Stomach (tissue), 8 donors: ENCODE measurements at regions not wholly inside any gene's neighbourhood (a gene's known extent, or its start where the extent isn't known, plus 50 kb on each side); places are given as distances from the start of the nearest gene placed in this dataset.
A peak's percentile ranks its signal among the peaks of the same experiment; 100 is the strongest.
"Not testable (repeated sequence)": the region's sequence is repeated elsewhere in the genome, so short reads cannot be mapped to it uniquely, and the experiment has no call there.

ENCODE experiments used
- DNase-seq, 2 donors: peaks; one replicate each; pipeline versions ENCODE4 v3.0.0 to v3.0.0-alpha.2; 2013 to 2019
- H3K27ac ChIP-seq, 5 donors: fragments of 200-600 bp in 4 of 5; sonication (generic) in 4 of 5; one replicate each; pipeline ENCODE4 v1.5.1; 2013 to 2019; ENCODE audit warnings: mild to moderate bottlenecking in 1 of 5, moderate library complexity in 1 of 5
- H3K27me3 ChIP-seq, 3 donors: fragments of 200-600 bp; sonication (generic); one replicate each; pipeline ENCODE4 v1.5.1; 2017 to 2019; ENCODE audit warnings: mixed run types in 1 of 3
- H3K36me3 ChIP-seq, 4 donors: fragments of 200-600 bp; sonication (generic); 1 replicate in 3 of 4; 2 replicates in 1 of 4; pipeline ENCODE4 v1.5.1; 2016 to 2019
- H3K4me1 ChIP-seq, 4 donors: fragments of 200-600 bp; sonication (generic); one replicate each; pipeline ENCODE4 v1.5.1; 2016 to 2019
- H3K4me3 ChIP-seq, 4 donors: fragments of 200-600 bp; sonication (generic) in 3 of 4; one replicate each; pipeline ENCODE4 v1.5.1; 2016 to 2019; ENCODE audit warnings: mild to moderate bottlenecking in 1 of 4
- H3K9me3 ChIP-seq, 4 donors: fragments of 200-600 bp; sonication (generic); one replicate each; pipeline ENCODE4 v1.5.1; 2016 to 2019
- CTCF ChIP-seq, 7 experiments: fragments of 450-650 bp in 4 of 7; fragments of 200-600 bp in 3 of 7; sonication (generic) in 3 of 7; IDR thresholded peaks; one replicate each; pipeline ENCODE4 v1.5.1; 2016 to 2019; ENCODE audit warnings: antibody characterized with exemption in 7 of 7, control low read depth in 2 of 7, mild to moderate bottlenecking in 1 of 7
- EP300 ChIP-seq: sonication (generic); formaldehyde crosslinking; IDR thresholded peaks from one replicate; pipeline ENCODE4 v1.6.1; 2017; ENCODE audit warnings: antibody characterized with exemption
- POLR2A ChIP-seq, 4 donors: fragments of 450-650 bp; IDR thresholded peaks; one replicate each; pipeline ENCODE4 v1.6.1; 2016; ENCODE audit warnings: antibody characterized with exemption in 4 of 4, control low read depth in 2 of 4, mild to moderate bottlenecking in 1 of 4, moderate library complexity in 1 of 4
- POLR2AphosphoS5 ChIP-seq, 3 donors: sonication (generic); formaldehyde crosslinking; IDR thresholded peaks; one replicate each; pipeline ENCODE4 v1.6.1; 2016; ENCODE audit warnings: antibody characterized with exemption in 3 of 3
- WGBS, 5 donors: extraction: QIAGEN DNeasy Blood & Tissue Kit in 3 of 5; methylation state at CpG; one replicate each; pipeline versions ENCODE4 v1.1.5 to v1.1.7; 2013 to 2018; 5-methylcytosine and 5-hydroxymethylcytosine counted together
- intact Hi-C: fragments of 100-400 bp; cut with DNase I; formaldehyde crosslinking; loops from one replicate; pipeline ENCODE4 v1.15.1; 2023; ENCODE audit warnings: low total_unique reads
- donor health status: healthy with polysubstance abuse.
- donor health status: Bipolar disorder and iron deficiency.
- donor health status: healthy.

GRCh38 chr5:92041206-92041605 is 658.1 kb upstream of the ARRDC3 start:
- WGBS, 5 donors = 68 to 92% (median 74%) methylated on average over 1 of the region's 1 CpG
- Histone ChIP-seq H3K4me3 (no peak overlapping the region), H3K9me3 (no peaks in the 10 kb centered on the region), H3K27me3 (no peaks in the 10 kb centered on the region), H3K36me3 (no peaks in the 10 kb centered on the region), H3K27ac (no peak overlapping the region), H3K4me1 (no peaks in the 10 kb centered on the region)
- intact Hi-C loops = no loop called here
- DNase-seq = peak in 1 of 2 donors; percentile 9
- TF ChIP-seq CTCF (IDR thresholded peaks at IDR 0.05) (no peak), EP300 (no peak), POLR2A (IDR thresholded peaks at IDR 0.05) (no peak), POLR2AphosphoS5 (IDR thresholded peaks at IDR 0.05) (no peak)

GRCh38 chr5:92029792-92030191 is 646.7 kb upstream of the ARRDC3 start:
- H3K4me1 ChIP-seq, H3K4me3 ChIP-seq, H3K27ac ChIP-seq, H3K36me3 ChIP-seq, intact Hi-C loops, H3K9me3 ChIP-seq, H3K27me3 ChIP-seq, DNase-seq: not testable (repeated sequence)
- 80 to 92% (median 91%) methylated on average over 2 of the region's 2 CpGs for WGBS, 5 donors

GRCh38 chr5:92023555-92023954 is 640.4 kb upstream of the ARRDC3 start:
- TF ChIP-seq CTCF (IDR thresholded peaks at IDR 0.05) = no peak
- TF ChIP-seq POLR2AphosphoS5 (IDR thresholded peaks at IDR 0.05) = no peak
- no peak for TF ChIP-seq POLR2A (IDR thresholded peaks at IDR 0.05)
- TF ChIP-seq EP300 = no peak
- Histone ChIP-seq H3K9me3 (no peaks in the 10 kb centered on the region), H3K4me1 (no peaks in the 10 kb centered on the region), H3K27ac (no peak overlapping the region), H3K36me3 (no peaks in the 10 kb centered on the region), H3K27me3 (no peaks in the 10 kb centered on the region), H3K4me3 (no peak overlapping the region)
- intact Hi-C loops = no loop called here
- no peak for DNase-seq
- WGBS, 5 donors = 57 to 71% (median 64%) methylated on average over 5 of the region's 5 CpGs

GRCh38 chr5:92023141-92023471 is 640.0 kb upstream of the ARRDC3 start:
- no peak overlapping the region for H3K4me3 ChIP-seq
- DNase-seq = no peak
- no peaks in the 10 kb centered on the region for H3K36me3 ChIP-seq
- H3K4me1 ChIP-seq = no peaks in the 10 kb centered on the region
- no peak overlapping the region for H3K27ac ChIP-seq
- H3K9me3 ChIP-seq = no peaks in the 10 kb centered on the region
- 39 to 55% (median 51%) methylated on average over 1 of the region's 1 CpG for WGBS, 5 donors
- no peak for TF ChIP-seq POLR2AphosphoS5 (IDR thresholded peaks at IDR 0.05)
- TF ChIP-seq CTCF (IDR thresholded peaks at IDR 0.05) = no peak
- TF ChIP-seq EP300 = no peak
- no peaks in the 10 kb centered on the region for H3K27me3 ChIP-seq
- intact Hi-C loops = no loop called here

- TF ChIP-seq POLR2A (IDR thresholded peaks at IDR 0.05) (no peak), POLR2AphosphoS5 (IDR thresholded peaks at IDR 0.05) (no peak), EP300 (no peak), CTCF (IDR thresholded peaks at IDR 0.05) (no peak)
- intact Hi-C loops = no loop called here
Observed at GRCh38 chr5:92022415-92023140, 639.5 kb upstream of the ARRDC3 start.

More at GRCh38 chr5:92022415-92023140, 639.5 kb upstream of the ARRDC3 start:
- Histone ChIP-seq H3K36me3 (no peaks in the 10 kb centered on the region), H3K4me3 (no peak overlapping the region), H3K4me1 (no peaks in the 10 kb centered on the region), H3K27ac (no peak overlapping the region), H3K27me3 (no peaks in the 10 kb centered on the region), H3K9me3 (no peaks in the 10 kb centered on the region)
- 80 to 93% (median 91%) methylated on average over 3 of the region's 3 CpGs for WGBS, 5 donors
- DNase-seq = no peak
